ENCODE measurements at regions not wholly inside any gene's neighbourhood (a gene's known extent, or its start where the extent isn't known, plus 50 kb on each side); places are given as distances from the start of the nearest gene placed in this dataset.

DNA sequence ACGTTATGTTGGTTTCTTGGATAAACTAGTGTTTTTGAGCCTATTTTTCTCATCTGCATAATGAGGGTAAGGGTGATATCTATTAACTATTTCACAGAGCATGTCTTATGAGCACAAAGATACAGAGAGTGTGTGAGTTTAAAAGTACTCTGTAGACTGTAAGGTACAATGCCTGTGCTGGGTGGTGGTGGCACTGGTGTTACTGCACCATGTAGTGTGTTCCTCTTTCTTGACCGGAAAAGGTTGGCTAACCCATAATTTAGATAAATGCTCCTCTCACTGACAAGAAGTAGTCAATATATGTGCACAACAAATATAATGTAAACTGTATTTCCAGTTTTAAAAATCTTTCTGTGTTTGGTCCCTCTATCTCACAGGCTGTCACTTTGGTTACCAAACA is 116.2 kb upstream of the MMS22L start:
- TF ChIP-seq CTCF (IDR thresholded peaks at IDR 0.05; ENCODE audit: low read length) (no peak), EZH2 (optimal IDR thresholded peaks at IDR 0.05; ENCODE audit: low read depth, low read length) (no peak)

Measured in MM.1S (cell line).